ENCODE measurements at regions not wholly inside any gene's neighbourhood (a gene's known extent, or its start where the extent isn't known, plus 50 kb on each side); places are given as distances from the start of the nearest gene placed in this dataset.

DNA sequence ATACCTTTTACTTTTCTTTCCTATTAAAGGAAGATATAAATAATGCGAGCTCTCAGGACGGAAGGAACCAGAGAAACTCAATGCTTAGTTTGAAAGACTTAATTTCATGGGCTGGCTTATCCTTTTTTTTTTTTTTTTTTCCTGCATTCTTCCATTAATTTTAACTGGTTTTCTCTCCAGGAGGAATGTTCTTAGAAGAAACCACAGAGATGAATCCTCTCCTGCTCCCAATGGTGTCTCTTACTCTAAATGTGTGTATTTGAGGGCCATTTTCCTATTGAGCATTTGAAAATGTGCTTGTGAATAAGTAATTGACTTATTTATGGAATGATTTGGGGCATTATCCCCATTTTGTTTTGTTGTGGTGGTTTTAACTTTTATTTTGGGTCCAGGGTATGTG, 494.9 kb downstream of the FOXO1 start:
- no peaks in the 10 kb centered on the region for H3K4me1 ChIP-seq (ENCODE audit: control insufficient read depth in 1 of 2, insufficient read depth in 1 of 2, low read depth in 1 of 2, low read length in 1 of 2)
- H3K9me3 ChIP-seq: no peaks in the 10 kb centered on the region
- H3K27me3 ChIP-seq: peaks cover 59% of the 10 kb centered on the region
- no peak overlapping the region for H3K4me3 ChIP-seq (ENCODE audit: low read depth in 1 of 2, low read length in 1 of 2)
- TF ChIP-seq, protein P1, sequence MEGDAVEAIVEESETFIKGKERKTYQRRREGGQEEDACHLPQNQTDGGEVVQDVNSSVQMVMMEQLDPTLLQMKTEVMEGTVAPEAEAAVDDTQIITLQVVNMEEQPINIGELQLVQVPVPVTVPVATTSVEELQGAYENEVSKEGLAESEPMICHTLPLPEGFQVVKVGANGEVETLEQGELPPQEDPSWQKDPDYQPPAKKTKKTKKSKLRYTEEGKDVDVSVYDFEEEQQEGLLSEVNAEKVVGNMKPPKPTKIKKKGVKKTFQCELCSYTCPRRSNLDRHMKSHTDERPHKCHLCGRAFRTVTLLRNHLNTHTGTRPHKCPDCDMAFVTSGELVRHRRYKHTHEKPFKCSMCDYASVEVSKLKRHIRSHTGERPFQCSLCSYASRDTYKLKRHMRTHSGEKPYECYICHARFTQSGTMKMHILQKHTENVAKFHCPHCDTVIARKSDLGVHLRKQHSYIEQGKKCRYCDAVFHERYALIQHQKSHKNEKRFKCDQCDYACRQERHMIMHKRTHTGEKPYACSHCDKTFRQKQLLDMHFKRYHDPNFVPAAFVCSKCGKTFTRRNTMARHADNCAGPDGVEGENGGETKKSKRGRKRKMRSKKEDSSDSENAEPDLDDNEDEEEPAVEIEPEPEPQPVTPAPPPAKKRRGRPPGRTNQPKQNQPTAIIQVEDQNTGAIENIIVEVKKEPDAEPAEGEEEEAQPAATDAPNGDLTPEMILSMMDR (IDR thresholded peaks at IDR 0.05): no peak
- no peak overlapping the region for H3K27ac ChIP-seq
- H3K36me3 ChIP-seq: no peaks in the 10 kb centered on the region

GRCh38 chr13:40172149-40172591, 494.3 kb downstream of the FOXO1 start:
- TF ChIP-seq, protein P1 (IDR thresholded peaks at IDR 0.05): no peak
- Histone ChIP-seq H3K27ac (no peak overlapping the region), H3K36me3 (no peaks in the 10 kb centered on the region), H3K27me3 (peaks cover 59% of the 10 kb centered on the region), H3K9me3 (no peaks in the 10 kb centered on the region), H3K4me1 (ENCODE audit: control insufficient read depth in 1 of 2, insufficient read depth in 1 of 2, low read depth in 1 of 2, low read length in 1 of 2) (no peaks in the 10 kb centered on the region), H3K4me3 (ENCODE audit: low read depth in 1 of 2, low read length in 1 of 2) (no peak overlapping the region)

- Histone ChIP-seq H3K9me3 (no peaks in the 10 kb centered on the region), H3K27me3 (peaks cover 59% of the 10 kb centered on the region), H3K4me1 (ENCODE audit: control insufficient read depth in 1 of 2, insufficient read depth in 1 of 2, low read depth in 1 of 2, low read length in 1 of 2) (no peaks in the 10 kb centered on the region), H3K4me3 (ENCODE audit: low read depth in 1 of 2, low read length in 1 of 2) (no peak overlapping the region), H3K36me3 (no peaks in the 10 kb centered on the region), H3K27ac (no peak overlapping the region)
- TF ChIP-seq, protein P1 (IDR thresholded peaks at IDR 0.05): no peak
Observed at GRCh38 chr13:40172878-40173277, 493.6 kb downstream of the FOXO1 start.

GRCh38 chr13:40175639-40176038, 490.8 kb downstream of the FOXO1 start:
- Histone ChIP-seq H3K9me3 (no peaks in the 10 kb centered on the region), H3K27ac (no peak overlapping the region), H3K27me3 (peaks cover 39% of the 10 kb centered on the region), H3K4me1 (ENCODE audit: control insufficient read depth in 1 of 2, insufficient read depth in 1 of 2, low read depth in 1 of 2, low read length in 1 of 2) (no peaks in the 10 kb centered on the region), H3K4me3 (ENCODE audit: low read depth in 1 of 2, low read length in 1 of 2) (no peak overlapping the region), H3K36me3 (no peaks in the 10 kb centered on the region)
- TF ChIP-seq, protein P1 (IDR thresholded peaks at IDR 0.05): no peak

DNA sequence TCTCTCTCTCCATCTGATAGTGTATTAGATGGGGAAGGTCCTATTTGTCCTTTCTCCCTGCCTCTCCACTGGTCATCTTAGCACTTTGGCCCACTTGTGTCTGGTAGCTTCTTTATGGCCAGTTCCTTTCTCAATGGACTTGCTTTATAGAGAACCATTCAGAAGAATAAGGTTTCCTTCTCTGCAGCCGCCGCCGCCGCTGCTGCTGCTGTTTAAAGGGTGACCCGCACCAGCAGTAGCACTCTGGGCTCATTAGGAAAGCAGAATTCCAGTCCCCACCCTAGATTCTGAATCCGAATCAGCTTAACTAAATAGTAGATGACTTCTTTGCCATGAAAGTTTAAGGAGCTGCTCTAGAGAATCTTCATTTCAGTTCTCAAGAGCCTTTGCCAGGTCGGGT, 490.2 kb downstream of the FOXO1 start:
- H3K4me1 ChIP-seq (ENCODE audit: control insufficient read depth in 1 of 2, insufficient read depth in 1 of 2, low read depth in 1 of 2, low read length in 1 of 2): no peaks in the 10 kb centered on the region
- H3K27me3 ChIP-seq: peaks cover 33% of the 10 kb centered on the region
- H3K27ac ChIP-seq: no peak overlapping the region
- H3K4me3 ChIP-seq (ENCODE audit: low read depth in 1 of 2, low read length in 1 of 2): no peak overlapping the region
- no peaks in the 10 kb centered on the region for H3K36me3 ChIP-seq
- H3K9me3 ChIP-seq: no peaks in the 10 kb centered on the region
- TF ChIP-seq, protein P1 (IDR thresholded peaks at IDR 0.05): no peak

- Histone ChIP-seq H3K9me3 (no peaks in the 10 kb centered on the region), H3K27ac (no peak overlapping the region), H3K4me3 (ENCODE audit: low read depth in 1 of 2, low read length in 1 of 2) (no peak overlapping the region), H3K27me3 (peaks cover 14% of the 10 kb centered on the region), H3K4me1 (ENCODE audit: control insufficient read depth in 1 of 2, insufficient read depth in 1 of 2, low read depth in 1 of 2, low read length in 1 of 2) (no peaks in the 10 kb centered on the region), H3K36me3 (no peaks in the 10 kb centered on the region)
- TF ChIP-seq, protein P1 (IDR thresholded peaks at IDR 0.05): no peak
Observed at GRCh38 chr13:40178130-40178529, 488.3 kb downstream of the FOXO1 start.
